H9 (cell line): ENCODE measurements at regions not wholly inside any gene's neighbourhood (a gene's known extent, or its start where the extent isn't known, plus 50 kb on each side); places are given as distances from the start of the nearest gene placed in this dataset.

Source experiments
- DNase-seq: peaks from one replicate; pipeline ENCODE4 v3.0.0-alpha.2; 2017
- H2AFZ ChIP-seq: one replicate; pipeline ENCODE4 v1.6.1; 2013; ENCODE audit warnings: mild to moderate bottlenecking, low read length, control low read depth, moderate library complexity
- H2AK5ac ChIP-seq: 2 replicates; pipeline ENCODE4 v1.6.1; 2013; ENCODE audit warnings: low read length, control low read depth, mixed read lengths; ENCODE audit not compliant: insufficient read length
- H2BK120ac ChIP-seq: one replicate; pipeline ENCODE4 v1.6.1; 2013; ENCODE audit warnings: low read depth, mild to moderate bottlenecking, low read length, control low read depth, inconsistent platforms; ENCODE audit not compliant: poor library complexity, severe bottlenecking
- H2BK12ac ChIP-seq: 2 replicates; pipeline ENCODE4 v1.6.1; 2013; ENCODE audit warnings: low read length, control low read depth, mixed read lengths, low read depth; ENCODE audit not compliant: insufficient read length
- H2BK15ac ChIP-seq: 2 replicates; pipeline ENCODE4 v1.6.1; 2013; ENCODE audit warnings: low read depth, low read length, control low read depth
- H2BK20ac ChIP-seq: one replicate; pipeline ENCODE4 v1.6.1; 2013; ENCODE audit warnings: low read depth, mild to moderate bottlenecking, low read length, control low read depth, inconsistent platforms; ENCODE audit not compliant: poor library complexity, severe bottlenecking
- H2BK5ac ChIP-seq: 2 replicates; pipeline ENCODE4 v1.6.1; 2013; ENCODE audit warnings: low read length, control low read depth, mixed read lengths; ENCODE audit not compliant: insufficient read length
- H3K14ac ChIP-seq: 2 replicates; pipeline ENCODE4 v1.6.1; 2013; ENCODE audit warnings: low read length, control low read depth; ENCODE audit not compliant: insufficient read depth
- H3K18ac ChIP-seq: 2 replicates; pipeline ENCODE4 v1.6.1; 2013; ENCODE audit warnings: low read depth, mild to moderate bottlenecking, mixed read lengths, low read length, control low read depth; ENCODE audit not compliant: insufficient read length
- H3K23ac ChIP-seq: 2 replicates; pipeline ENCODE4 v1.6.1; 2013; ENCODE audit warnings: low read length, control low read depth, mixed read lengths, low read depth; ENCODE audit not compliant: insufficient read length
- H3K23me2 ChIP-seq: 2 replicates; pipeline ENCODE4 v1.6.1; 2013; ENCODE audit warnings: low read depth, mild to moderate bottlenecking, mixed read lengths, low read length, control low read depth; ENCODE audit not compliant: insufficient read length, poor library complexity, severe bottlenecking
- H3K27ac ChIP-seq: 2 replicates; pipeline ENCODE4 v1.5.1; 2013; ENCODE audit warnings: low read length, control low read depth, mixed read lengths, low read depth; ENCODE audit not compliant: insufficient read length
- H3K27me3 ChIP-seq: 2 replicates; pipeline ENCODE4 v1.6.1; 2013; ENCODE audit warnings: low read length, control low read depth, inconsistent platforms; ENCODE audit not compliant: insufficient read depth
- H3K4ac ChIP-seq: 2 replicates; pipeline ENCODE4 v1.6.1; 2013; ENCODE audit warnings: low read depth, mild to moderate bottlenecking, control low read depth, inconsistent platforms, low read length, moderate library complexity
- H3K4me1 ChIP-seq: 2 replicates; pipeline ENCODE4 v1.6.1; 2013; ENCODE audit warnings: low read length, control low read depth, inconsistent platforms; ENCODE audit not compliant: insufficient read depth
- H3K4me2 ChIP-seq: 2 replicates; pipeline ENCODE4 v1.6.1; 2013; ENCODE audit warnings: low read length, control low read depth, mixed read lengths; ENCODE audit not compliant: insufficient read length, insufficient read depth
- H3K56ac ChIP-seq: 2 replicates; pipeline ENCODE4 v1.6.1; 2013; ENCODE audit warnings: low read depth, mild to moderate bottlenecking, mixed read lengths, low read length, control low read depth; ENCODE audit not compliant: insufficient read length
- H3K79me1 ChIP-seq: 2 replicates; pipeline ENCODE4 v1.6.1; 2013; ENCODE audit warnings: low read depth, mild to moderate bottlenecking, moderate library complexity, low read length, control low read depth, inconsistent platforms; ENCODE audit not compliant: insufficient read depth, poor library complexity, severe bottlenecking
- H3K79me2 ChIP-seq: 2 replicates; pipeline ENCODE4 v1.6.1; 2013; ENCODE audit warnings: low read length, control low read depth, inconsistent platforms; ENCODE audit not compliant: insufficient read depth
- H3K9ac ChIP-seq: 2 replicates; pipeline ENCODE4 v1.6.1; 2013; ENCODE audit warnings: low read length, control low read depth, mixed read lengths; ENCODE audit not compliant: insufficient read length; ENCODE audit errors: extremely low read depth
- H3K9me3 ChIP-seq: one replicate; pipeline ENCODE4 v1.6.1; 2013; ENCODE audit warnings: low read depth, low read length, inconsistent platforms; ENCODE audit not compliant: control insufficient read depth
- H3T11ph ChIP-seq: one replicate; pipeline ENCODE4 v1.6.1; 2013; ENCODE audit warnings: mild to moderate bottlenecking, low read length, control low read depth, inconsistent platforms
- H4K20me1 ChIP-seq: one replicate; pipeline ENCODE4 v1.6.1; 2013; ENCODE audit not compliant: control insufficient read depth, insufficient read length, insufficient read depth
- H4K5ac ChIP-seq: 2 replicates; pipeline ENCODE4 v1.6.1; 2013; ENCODE audit warnings: low read depth, mild to moderate bottlenecking, mixed read lengths, low read length, control low read depth; ENCODE audit not compliant: insufficient read length
- H4K8ac ChIP-seq: replicated peaks from 2 replicates; pipeline ENCODE4 v1.6.1; 2013; ENCODE audit warnings: low read length, control low read depth, mixed read lengths, low read depth; ENCODE audit not compliant: insufficient read length
- H4K91ac ChIP-seq: 2 replicates; pipeline ENCODE4 v1.6.1; 2013; ENCODE audit warnings: low read depth, mild to moderate bottlenecking, moderate library complexity, mixed read lengths, low read length, control low read depth; ENCODE audit not compliant: insufficient read length
- H3K27ac Mint-ChIP-seq, 3 experiments: 2 replicates in 2 of 3; 3 replicates in 1 of 3; pipeline ENCODE4 v1.8.0; 2020 to 2021; ENCODE audit warnings: mixed read lengths in 3 of 3, mild to moderate bottlenecking in 1 of 3, moderate library complexity in 1 of 3
- H3K27me3 Mint-ChIP-seq: 2 replicates; pipeline ENCODE4 v1.8.0; 2021; ENCODE audit warnings: low read depth, mild to moderate bottlenecking, moderate library complexity, mixed read lengths
- H3K36me3 Mint-ChIP-seq, 3 experiments: 2 replicates in 2 of 3; 3 replicates in 1 of 3; pipeline ENCODE4 v1.8.0; 2020 to 2021; ENCODE audit warnings: low read depth in 3 of 3, mixed read lengths in 3 of 3; ENCODE audit not compliant: insufficient read depth in 1 of 3
- H3K4me1 Mint-ChIP-seq, 2 experiments: 2 replicates each; pipeline ENCODE4 v1.8.0; 2020; ENCODE audit warnings: mixed read lengths in 2 of 2
- H3K4me3 Mint-ChIP-seq, 2 experiments: 2 replicates in 1 of 2; 3 replicates in 1 of 2; pipeline ENCODE4 v1.8.0; 2020 to 2021; ENCODE audit warnings: mild to moderate bottlenecking in 2 of 2, mixed read lengths in 2 of 2, moderate library complexity in 1 of 2
- H3K9me3 Mint-ChIP-seq, 2 experiments: 2 replicates in 1 of 2; 3 replicates in 1 of 2; pipeline ENCODE4 v1.8.0; 2020; ENCODE audit warnings: mild to moderate bottlenecking in 2 of 2, mixed read lengths in 2 of 2, moderate library complexity in 1 of 2
- CTCF ChIP-seq: fragments of 200-600 bp; sonication (generic); conservative IDR thresholded peaks from 3 replicates; pipeline ENCODE4 v1.8.0; 2021; ENCODE audit warnings: antibody characterized with exemption, mild to moderate bottlenecking
- whole genome bisulfite sequencing: extraction: QIAGEN DNeasy Blood & Tissue Kit; methylation state at CpG from one replicate; pipeline ENCODE4 v1.1.7; 2013; ENCODE audit warnings: missing lambda C conversion rate, low lambda C conversion rate, mixed read lengths; ENCODE audit not compliant: insufficient read length; ENCODE audit errors: extremely low coverage; 5-methylcytosine and 5-hydroxymethylcytosine counted together

DNA sequence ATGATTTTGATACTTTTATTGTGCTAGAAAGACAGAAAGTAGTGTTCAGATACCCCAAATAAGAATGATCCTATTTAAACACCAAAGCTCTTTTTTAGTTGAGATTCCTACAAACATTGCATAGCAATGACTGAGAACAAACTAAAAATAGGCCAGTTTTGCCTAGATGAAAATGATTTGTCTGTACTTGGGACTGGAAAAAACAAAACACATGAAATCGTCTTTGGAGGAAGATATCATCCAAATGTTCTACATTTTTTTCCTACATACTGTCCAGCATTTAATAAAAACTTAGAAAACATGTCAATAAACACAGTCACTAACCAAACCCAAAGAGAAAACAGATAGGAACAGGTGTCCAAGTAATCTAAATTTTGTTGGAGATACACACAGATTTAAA, 111.6 kb upstream of the MEOX2 start:
- Histone ChIP-seq H3K18ac (no peak overlapping the region), H3K23ac (no peak overlapping the region), H2BK120ac (no peak overlapping the region), H3K27me3 (no peaks in the 10 kb centered on the region), H3K4me1 (no peaks in the 10 kb centered on the region; the same call in 1 of the 2 replicates), H2AFZ (no peak overlapping the region), H4K91ac (no peak overlapping the region), H3K14ac (no peak overlapping the region), H2BK20ac (no peak overlapping the region), H3K79me2 (no peaks in the 10 kb centered on the region), H4K8ac (no peak overlapping the region), H3K79me1 (no peaks in the 10 kb centered on the region), H3K9ac (no peak overlapping the region), H4K20me1 (no peaks in the 10 kb centered on the region), H4K5ac (no peak overlapping the region), H3K23me2 (no peaks in the 10 kb centered on the region), H3K9me3 (no peaks in the 10 kb centered on the region), H2BK12ac (no peak overlapping the region), H3K56ac (no peak overlapping the region), H2BK5ac (no peak overlapping the region), H2AK5ac (no peak overlapping the region), H3K4me2 (no peak overlapping the region), H3K4ac (no peak overlapping the region), H3T11ph (no peak overlapping the region), H3K27ac (no peak overlapping the region), H2BK15ac (no peak overlapping the region)
- Mint-ChIP-seq H3K27ac (no peak overlapping the region), H3K4me3 (no peak overlapping the region), H3K9me3 (no peaks in the 10 kb centered on the region), H3K36me3 (no peaks in the 10 kb centered on the region), H3K4me1 (peaks cover 0 to 4% of the 10 kb centered on the region in 2 experiments; a peak in 2 of 4 replicates), H3K27me3 (no peaks in the 10 kb centered on the region)
- no CpG with 5 or more reads among the region's 1 CpG for WGBS
- DNase-seq: no peak
- TF ChIP-seq CTCF: no peak
